ENCODE measurements at regions not wholly inside any gene's neighbourhood (a gene's known extent, or its start where the extent isn't known, plus 50 kb on each side); places are given as distances from the start of the nearest gene placed in this dataset.

- ChIA-PET CTCF (no interaction called here), POLR2A (no interaction called here)
- no TSS peak for BruUV-seq (replicated peaks)
- no peak overlapping the region for H3K4me3 ChIP-seq (ENCODE audit: low read depth in 2 of 2, low read length in 2 of 2)
- H3K4me1 ChIP-seq (ENCODE audit: control insufficient read depth, insufficient read depth, low read length), result no peaks in the 10 kb centered on the region
- intact Hi-C loops (cut with micrococcal nuclease; ENCODE audit: unreplicated experiment) (no loop called here), in situ Hi-C loops (cut with HindIII; ENCODE audit: low pct_unique_long_range_greater_than_20kb, low sequenced_read_pairs) (no loop called here)
- TF ChIP-seq POLR2AphosphoS5 (IDR thresholded peaks at IDR 0.05; ENCODE audit: low read depth, low read length) (no peak), TCF7L2 (IDR thresholded peaks at IDR 0.05; ENCODE audit: low read depth, low read length) (no peak), SIN3A (IDR thresholded peaks at IDR 0.05; ENCODE audit: borderline replicate concordance, insufficient read depth, low read depth, low read length) (no peak), REST (IDR thresholded peaks at IDR 0.05; ENCODE audit: insufficient read depth in 1 of 2, low read depth in 2 of 2, low read length in 1 of 2) (no peak)
- TF ChIP-seq, protein P1, sequence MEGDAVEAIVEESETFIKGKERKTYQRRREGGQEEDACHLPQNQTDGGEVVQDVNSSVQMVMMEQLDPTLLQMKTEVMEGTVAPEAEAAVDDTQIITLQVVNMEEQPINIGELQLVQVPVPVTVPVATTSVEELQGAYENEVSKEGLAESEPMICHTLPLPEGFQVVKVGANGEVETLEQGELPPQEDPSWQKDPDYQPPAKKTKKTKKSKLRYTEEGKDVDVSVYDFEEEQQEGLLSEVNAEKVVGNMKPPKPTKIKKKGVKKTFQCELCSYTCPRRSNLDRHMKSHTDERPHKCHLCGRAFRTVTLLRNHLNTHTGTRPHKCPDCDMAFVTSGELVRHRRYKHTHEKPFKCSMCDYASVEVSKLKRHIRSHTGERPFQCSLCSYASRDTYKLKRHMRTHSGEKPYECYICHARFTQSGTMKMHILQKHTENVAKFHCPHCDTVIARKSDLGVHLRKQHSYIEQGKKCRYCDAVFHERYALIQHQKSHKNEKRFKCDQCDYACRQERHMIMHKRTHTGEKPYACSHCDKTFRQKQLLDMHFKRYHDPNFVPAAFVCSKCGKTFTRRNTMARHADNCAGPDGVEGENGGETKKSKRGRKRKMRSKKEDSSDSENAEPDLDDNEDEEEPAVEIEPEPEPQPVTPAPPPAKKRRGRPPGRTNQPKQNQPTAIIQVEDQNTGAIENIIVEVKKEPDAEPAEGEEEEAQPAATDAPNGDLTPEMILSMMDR (IDR thresholded peaks at IDR 0.05), result no peak
- no peaks in the 10 kb centered on the region for H3K27me3 ChIP-seq (ENCODE audit: control insufficient read depth, insufficient read depth, low read length)
- no peaks in the 10 kb centered on the region for H3K36me3 ChIP-seq (ENCODE audit: control insufficient read depth, insufficient read depth, low read length)
- ATAC-seq (no peak), DNase-seq (ENCODE audit: low read depth, low spot score) (no peak)
- H3K9me3 ChIP-seq (ENCODE audit: control insufficient read depth, insufficient read depth, low read depth, low read length), result no peaks in the 10 kb centered on the region
- H3K27ac ChIP-seq (ENCODE audit: low read length), result no peak overlapping the region
Measured at GRCh38 chr3:72515281-72515680, 333.0 kb downstream of the SHQ1 start.

GRCh38 chr3:72510247-72510646 is 338.0 kb downstream of the SHQ1 start:
- DNase-seq (ENCODE audit: low read depth, low spot score), result no peak
- no TSS peak for BruUV-seq (replicated peaks)
- in situ Hi-C loops (cut with HindIII; ENCODE audit: low pct_unique_long_range_greater_than_20kb, low sequenced_read_pairs) (no loop called here), intact Hi-C loops (cut with micrococcal nuclease; ENCODE audit: unreplicated experiment) (no loop called here)
- ChIA-PET POLR2A (no interaction called here), CTCF (no interaction called here)
- H3K4me1 ChIP-seq (ENCODE audit: control insufficient read depth, insufficient read depth, low read length), result no peaks in the 10 kb centered on the region
- no peak overlapping the region for H3K4me3 ChIP-seq (ENCODE audit: low read depth in 2 of 2, low read length in 2 of 2)
- no peaks in the 10 kb centered on the region for H3K27me3 ChIP-seq (ENCODE audit: control insufficient read depth, insufficient read depth, low read length)
- no peak overlapping the region for H3K27ac ChIP-seq (ENCODE audit: low read length)
- no peak for ATAC-seq
- no peaks in the 10 kb centered on the region for H3K36me3 ChIP-seq (ENCODE audit: control insufficient read depth, insufficient read depth, low read length)
- no peaks in the 10 kb centered on the region for H3K9me3 ChIP-seq (ENCODE audit: control insufficient read depth, insufficient read depth, low read depth, low read length)
- no peak for TF ChIP-seq SIN3A (IDR thresholded peaks at IDR 0.05; ENCODE audit: borderline replicate concordance, insufficient read depth, low read depth, low read length)
- TF ChIP-seq REST (IDR thresholded peaks at IDR 0.05; ENCODE audit: insufficient read depth in 1 of 2, low read depth in 2 of 2, low read length in 1 of 2), result no peak
- no peak for TF ChIP-seq POLR2AphosphoS5 (IDR thresholded peaks at IDR 0.05; ENCODE audit: low read depth, low read length)
- TF ChIP-seq, protein P1 (IDR thresholded peaks at IDR 0.05), result no peak
- TF ChIP-seq TCF7L2 (IDR thresholded peaks at IDR 0.05; ENCODE audit: low read depth, low read length), result no peak
